ENCODE measurements at regions not wholly inside any gene's neighbourhood (a gene's known extent, or its start where the extent isn't known, plus 50 kb on each side); places are given as distances from the start of the nearest gene placed in this dataset.
"Not testable (repeated sequence)": the region's sequence is repeated elsewhere in the genome, so short reads cannot be mapped to it uniquely, and the experiment has no call there.

DNA sequence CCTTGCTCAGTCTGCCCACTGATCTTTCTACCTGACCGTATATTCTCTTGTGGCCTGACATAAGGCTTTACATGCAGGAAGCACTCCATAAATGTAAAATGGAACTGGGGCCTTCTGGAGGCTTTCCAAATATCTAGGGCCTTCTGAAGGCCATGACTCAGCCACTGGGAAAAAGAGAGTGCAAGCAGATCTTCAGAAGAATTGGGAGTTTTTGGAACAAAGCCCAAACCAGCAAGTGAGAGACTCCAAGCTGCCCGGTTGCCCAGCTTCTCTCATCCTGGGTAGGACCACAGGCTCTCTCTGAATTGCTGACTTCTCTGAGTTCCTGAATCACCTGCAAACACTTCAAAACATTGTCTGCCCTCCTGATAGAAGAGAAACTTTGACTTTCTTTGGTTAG lies 107.9 kb upstream of the BMAL1 start:
- DNase-seq (ENCODE audit: low spot score) = peak; percentile 46

DNA sequence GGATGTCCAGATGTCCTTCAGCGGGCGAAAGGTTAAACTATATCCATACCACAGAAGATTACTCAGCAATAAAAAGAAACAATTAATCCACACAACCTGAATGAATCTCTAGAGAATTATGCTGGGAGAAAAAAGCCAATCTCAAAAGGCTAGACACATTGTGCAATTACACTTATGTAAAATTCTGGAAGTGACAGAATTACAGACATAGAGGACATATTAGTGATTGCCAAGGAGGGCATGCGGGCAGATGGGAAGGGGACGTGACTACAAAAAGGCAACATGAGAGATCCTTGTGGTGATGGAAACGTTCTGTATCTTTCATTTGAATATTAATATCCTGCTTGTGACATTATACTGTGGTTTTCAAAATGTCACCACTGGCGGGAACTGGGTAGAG lies 103.5 kb upstream of the BMAL1 start:
- DNase-seq (ENCODE audit: low spot score) = no peak

DNA sequence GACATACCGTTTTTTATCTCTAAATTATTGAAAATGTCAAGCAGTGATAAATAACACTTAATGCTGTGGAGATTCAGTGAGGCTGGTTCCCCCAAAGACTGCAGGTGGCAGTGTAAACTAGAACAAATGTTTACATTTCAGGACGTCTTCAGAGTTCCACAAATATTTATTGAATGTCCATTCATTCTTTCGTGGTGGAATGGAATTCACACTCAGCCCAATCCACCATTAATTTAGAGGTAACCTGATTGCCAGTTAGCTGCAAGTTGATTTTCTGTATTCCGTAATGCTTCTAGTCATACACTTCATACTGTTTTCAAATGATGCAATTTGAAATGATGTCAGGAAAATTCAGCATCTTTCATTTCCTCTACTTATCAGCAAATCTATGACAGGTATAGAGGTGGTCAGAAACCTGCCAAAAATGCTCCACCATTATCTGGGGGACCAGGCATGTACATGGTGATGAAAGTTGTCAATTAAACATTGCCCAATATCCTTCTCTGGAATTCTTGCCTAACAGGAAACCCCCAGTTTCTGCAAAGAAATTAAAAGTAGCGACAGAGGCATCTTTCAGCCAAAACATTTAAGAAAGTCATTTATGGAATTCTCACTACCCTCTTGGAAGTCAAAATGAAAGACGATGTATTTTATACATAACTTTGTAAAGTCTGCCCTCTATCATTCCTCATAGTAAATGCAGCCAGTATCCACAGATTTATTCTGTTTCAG lies 94.3 kb upstream of the BMAL1 start:
- DNase-seq (ENCODE audit: low spot score) = peak; percentile 16

DNA sequence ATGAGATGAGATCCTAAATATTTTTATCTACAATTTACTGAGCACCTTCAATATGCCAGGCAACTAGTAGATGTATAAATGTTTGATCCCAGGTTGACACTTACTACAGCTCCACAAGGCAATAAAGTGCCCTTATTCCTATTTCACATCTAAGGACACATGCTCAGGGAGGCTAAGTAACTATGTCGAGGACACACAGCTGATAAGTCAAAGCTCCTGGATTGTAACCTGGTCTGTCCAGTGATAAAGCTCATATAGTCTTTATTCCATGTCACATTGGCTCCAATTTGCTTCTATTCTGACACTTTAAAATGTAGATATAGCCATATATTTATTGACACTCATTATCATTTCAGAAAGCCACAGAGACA lies 93.8 kb upstream of the BMAL1 start:
- DNase-seq (ENCODE audit: low spot score) = no peak

DNA sequence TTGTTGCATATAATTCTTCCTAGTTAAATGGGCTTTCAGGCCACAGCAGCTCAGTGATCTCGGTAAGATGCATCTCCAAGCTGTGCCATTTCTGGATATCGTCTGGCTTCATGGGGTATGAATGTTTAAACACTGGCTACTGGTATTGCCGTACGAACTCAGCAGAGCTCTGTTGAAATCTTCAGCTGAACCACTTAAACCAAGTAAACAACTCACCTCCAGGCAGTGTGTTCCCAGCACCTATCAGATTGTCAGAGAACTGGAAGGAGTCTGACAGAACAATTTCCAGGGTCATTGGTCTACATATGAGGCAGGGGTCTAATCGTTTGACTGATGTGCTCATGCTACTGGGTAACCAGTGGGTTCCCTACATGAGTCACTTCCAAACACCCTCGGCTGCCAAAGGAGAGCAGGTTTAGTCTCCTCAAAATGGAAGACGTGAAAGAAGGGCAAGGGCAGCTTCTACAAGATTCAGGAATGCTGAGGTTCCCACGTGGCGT lies 93.2 kb upstream of the BMAL1 start:
- no peak for DNase-seq (ENCODE audit: low spot score)

DNA sequence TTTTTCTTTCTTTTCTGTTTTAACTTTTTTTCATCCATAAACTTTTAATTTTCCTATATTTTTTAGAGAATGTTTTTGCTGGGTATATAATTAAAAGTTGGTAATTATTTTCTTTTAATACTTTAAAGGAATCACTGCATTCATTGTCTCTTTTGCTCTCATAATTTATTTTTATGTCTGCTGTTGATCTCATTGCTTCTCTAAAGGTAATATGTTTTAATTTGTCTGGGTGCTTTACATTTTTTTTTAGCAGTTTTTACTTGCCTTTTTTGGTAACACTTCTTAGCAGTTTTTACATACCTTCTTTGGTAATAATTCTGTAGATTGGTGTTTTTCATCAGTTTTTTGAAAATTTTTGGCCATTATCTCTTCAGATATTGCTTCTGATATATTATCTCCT lies 89.4 kb upstream of the BMAL1 start:
- no peak for DNase-seq (ENCODE audit: low spot score)

DNA sequence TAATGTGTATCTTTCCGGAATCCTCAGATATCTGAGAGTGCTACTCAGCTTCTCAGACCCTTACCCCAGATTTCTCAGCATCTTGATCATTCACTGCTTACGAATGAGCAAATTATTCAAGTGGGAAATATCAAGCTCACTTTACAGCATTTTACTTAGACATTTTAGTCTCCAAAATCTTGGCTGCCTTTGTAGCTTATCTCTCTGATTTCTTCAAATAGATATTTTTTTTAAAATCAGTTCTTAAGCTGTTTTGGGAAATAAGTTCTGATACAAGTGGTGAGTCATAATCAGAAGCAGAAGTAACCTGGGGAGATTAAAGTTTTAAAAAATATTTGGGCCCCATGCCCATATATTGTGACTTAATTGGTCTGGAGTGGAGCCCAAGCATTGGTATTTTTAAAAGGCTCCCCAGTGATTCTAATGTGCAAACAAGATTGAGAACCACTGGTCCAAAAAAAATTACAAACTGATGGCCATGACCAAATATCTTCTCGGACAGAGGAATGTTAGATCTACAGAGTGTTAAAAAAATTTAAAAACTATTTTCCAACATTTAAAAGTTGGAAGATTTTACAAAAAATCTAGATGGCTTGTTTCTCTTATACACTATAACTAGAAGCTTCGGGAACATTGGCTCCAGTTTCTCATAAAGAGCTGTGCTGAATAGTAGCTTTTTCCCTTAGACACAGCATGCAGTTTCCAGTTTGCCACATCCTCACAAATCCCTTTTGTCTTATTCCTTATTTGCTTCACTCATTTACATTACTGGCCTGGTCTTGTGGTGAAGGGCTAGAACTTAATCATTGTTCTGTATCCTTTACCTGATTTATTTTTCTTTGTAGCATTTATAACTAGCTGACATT lies 87.8 kb upstream of the BMAL1 start:
- DNase-seq (ENCODE audit: low spot score) = no peak

DNA sequence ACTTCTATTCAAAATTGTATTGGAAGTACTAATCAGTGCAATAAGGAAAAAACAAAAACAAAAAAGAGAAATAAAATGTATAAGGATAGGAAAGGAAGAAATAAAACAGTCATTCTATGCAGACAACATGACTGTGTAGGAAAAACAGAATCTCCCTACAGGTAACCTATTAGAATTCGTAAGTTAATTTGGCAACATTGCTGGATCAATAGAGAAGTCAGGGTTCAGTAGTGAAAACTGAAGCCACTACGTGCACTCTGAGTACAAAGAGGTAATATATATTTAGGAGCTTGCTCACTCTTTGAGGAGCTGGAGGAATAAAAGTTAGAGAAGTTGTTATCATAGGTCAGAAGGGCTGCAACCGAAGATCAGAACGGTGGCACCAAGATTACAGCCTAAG lies 84.0 kb upstream of the BMAL1 start:
- DNase-seq (ENCODE audit: low spot score) = no peak

DNA sequence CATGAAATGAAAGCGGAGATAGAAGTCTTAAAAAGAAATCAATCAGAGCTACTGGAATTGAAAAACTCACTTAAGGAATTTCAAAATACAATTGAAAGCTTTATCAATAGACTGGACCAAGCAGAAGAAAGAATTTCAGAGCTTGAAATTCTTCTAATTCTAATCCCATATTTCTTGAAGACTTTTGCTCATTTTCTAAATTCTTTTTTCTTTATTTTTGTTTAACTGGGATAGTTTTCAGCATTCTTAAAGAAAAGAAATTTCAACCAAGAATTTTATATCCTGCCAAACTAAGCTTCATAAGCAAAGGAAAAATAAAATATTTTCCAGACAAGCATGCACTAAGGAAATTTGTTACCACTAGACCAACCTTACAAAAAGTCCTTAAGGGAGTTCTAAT lies 80.2 kb upstream of the BMAL1 start:
- not testable (repeated sequence) for DNase-seq (ENCODE audit: low spot score)

DNA sequence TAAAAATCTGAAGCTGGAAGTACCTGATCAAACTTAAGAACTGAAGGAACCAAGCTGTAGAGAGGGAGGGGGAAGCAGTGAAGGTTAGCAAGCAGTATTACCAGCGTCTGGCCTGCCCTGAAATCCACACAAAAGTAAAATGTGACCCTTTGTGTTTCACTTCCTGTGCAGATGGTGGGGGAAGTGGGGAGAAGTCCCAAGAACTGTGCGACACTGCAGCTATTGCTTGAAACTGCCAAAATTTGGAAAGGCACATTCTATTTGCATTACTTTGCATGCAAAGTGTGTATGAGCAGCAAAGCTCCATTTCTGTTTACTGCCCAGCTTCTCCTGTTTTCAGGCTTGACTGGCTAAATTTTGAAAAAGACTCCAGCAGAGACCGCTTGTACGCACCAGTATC lies 72.1 kb upstream of the BMAL1 start:
- no peak for DNase-seq (ENCODE audit: low spot score)

DNA sequence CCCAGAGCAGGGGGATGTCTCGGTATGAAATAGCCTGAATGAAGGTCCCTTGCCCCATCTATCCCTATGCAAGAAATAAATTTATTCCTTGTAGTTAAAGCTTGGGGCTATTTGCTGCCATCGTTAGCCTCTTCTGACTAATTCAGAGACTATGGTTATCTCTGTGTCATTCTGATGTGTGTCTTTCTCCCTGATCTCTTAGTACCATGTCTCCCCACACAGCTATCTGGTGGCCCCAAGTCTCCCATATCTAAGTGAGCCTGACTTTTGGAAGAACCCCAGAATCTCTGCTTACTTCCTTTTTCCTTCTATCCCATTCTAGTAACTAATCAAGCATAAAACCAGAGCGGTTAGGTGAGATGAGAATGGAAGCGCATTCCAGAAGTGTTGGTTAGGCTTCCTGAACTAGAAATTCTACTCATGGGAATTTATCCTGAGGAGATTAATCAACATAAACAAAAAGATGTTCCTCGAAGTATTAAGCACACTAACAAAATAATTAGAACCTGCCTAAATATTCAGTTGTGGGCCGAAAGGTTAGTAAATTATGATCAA lies 71.4 kb upstream of the BMAL1 start:
- no peak for DNase-seq (ENCODE audit: low spot score)

DNA sequence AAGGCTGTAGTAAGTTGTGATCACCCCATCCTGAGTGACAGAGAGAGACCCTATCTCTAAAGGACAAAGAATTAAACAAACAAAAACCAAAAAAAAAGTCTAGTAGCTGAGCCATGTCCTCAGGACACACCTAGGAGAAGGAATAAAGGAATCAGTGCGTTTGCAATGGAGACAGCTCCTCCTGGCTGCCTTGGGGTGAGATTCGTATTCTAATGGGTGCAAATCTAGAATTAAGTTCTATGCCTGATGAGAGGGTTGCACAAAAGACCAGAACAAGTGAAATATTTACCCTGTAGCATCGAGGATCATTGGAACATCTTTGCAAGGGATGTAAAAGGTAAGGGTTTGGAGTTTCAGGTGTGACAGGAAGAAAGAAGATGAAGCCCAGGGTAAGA lies 70.3 kb upstream of the BMAL1 start:
- no peak for DNase-seq (ENCODE audit: low spot score)

DNA sequence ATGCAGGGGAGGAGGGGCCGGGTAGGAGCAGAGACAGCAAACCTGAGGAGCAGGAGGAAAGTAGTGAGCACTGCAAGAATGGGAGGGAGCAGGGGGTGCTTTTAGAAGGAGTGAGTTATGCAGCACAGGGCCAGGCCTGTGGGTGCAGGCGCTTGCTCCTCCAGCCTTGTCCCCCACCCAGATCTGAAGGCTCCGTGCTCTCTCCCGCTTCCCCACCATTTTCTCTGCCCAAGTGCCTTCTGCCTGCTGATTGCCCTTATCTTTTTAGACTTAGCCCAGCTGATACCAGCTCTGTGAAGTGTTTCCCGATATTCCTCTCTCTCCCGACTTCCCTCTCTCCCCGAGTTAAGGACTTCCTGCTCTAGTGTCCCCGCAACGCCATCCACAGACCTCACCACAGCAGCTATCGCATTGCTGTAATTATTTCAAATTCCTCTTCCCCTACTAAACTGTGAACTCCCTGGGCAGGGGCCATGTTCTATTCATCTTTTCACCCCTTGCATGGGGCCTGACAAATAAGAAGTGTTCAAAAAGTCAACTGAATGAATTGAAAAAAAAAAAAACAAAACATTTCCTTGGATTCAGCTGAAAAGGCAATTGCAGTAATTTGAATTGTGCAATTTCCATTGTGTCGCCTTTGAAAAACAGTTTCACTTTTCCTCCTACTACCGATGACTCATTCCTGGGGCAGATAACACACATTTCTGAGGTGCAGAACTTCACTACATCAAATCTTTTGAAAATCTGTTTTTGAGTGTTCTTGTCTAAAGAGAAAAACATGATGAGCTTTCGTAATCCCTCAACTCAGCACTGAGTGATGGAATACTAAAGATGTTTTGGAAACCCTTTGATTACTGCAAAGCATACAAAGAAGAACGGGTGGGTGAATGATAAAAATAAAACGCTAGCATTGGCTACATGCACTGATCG lies 69.7 kb upstream of the BMAL1 start:
- DNase-seq (ENCODE audit: low spot score) = peak; percentile 52

DNA sequence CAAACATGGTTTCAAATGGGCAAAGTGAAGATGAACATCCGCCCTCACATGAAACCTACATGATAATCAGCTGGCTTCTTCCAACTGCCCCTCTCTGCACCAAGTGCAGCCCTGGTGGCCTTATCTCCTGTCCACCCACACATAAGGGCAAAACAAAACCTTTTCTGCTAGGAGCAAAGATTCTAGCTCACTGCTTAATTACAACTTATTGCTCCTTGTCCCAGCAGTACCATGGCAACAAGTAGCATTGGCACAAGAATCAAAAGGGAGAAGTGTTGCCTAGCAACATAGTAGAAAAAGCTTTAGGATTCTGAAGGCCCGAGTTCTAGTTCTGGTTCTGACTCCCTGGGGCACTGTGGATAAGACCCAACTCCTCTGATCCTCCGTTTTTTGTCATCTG lies 68.7 kb upstream of the BMAL1 start:
- no peak for DNase-seq (ENCODE audit: low spot score)

DNA sequence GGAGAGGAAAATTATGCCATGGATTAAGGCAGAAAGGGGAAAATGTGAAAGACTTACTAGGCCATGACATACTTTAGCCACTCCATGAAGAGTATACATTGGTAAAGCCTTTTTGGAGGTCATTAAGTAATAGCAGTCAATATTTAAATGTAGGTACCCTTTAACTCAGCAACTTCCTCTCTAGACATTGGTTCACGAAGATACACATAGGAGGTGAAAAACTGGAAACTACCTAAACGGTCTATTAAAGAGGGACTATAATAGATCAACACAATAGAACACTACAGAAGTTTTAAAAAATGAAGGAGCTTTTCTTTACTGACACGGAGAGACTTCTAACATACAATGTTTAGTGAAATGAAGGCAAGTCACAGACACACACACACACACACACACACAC lies 68.2 kb upstream of the BMAL1 start:
- no peak for DNase-seq (ENCODE audit: low spot score)

DNA sequence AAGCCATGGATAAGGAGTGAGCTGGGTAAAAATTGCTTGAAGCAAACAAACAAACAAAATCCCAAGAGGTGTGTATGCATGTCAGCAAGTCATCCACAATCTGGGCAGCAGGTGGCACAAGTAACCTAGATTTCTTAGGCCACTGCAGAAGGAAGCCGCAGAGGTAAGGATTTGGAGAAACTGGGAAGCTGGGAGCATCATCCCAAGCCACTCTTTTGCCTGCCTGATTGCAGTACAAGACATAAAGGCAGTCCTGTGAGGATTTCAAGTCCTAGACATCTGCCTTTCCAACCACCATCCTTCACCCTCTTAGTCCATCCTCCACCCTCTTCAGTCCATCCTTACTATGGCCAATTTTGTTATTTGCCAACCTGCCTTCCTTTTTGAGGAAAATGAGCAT lies 67.2 kb upstream of the BMAL1 start:
- peak; percentile 49 for DNase-seq (ENCODE audit: low spot score)

DNA sequence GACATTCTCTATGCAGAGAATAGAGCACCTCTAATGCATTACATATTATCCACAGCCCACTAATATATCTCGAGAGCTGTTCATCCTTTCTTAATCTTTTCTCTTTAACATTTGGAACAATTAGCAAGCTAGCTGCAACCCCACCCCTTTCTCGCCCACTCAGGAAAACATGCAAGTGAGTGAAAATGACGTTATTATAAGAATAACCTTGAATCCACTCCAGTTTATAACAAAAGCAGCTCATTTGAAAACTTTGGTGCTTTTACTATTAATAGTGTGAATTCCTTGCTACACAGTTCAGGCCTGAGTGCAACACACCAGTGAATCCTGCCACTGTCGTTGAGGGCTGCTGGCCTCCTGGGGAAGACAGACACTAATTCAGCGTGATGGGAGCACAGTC lies 63.3 kb upstream of the BMAL1 start:
- DNase-seq (ENCODE audit: low spot score) = no peak

DNA sequence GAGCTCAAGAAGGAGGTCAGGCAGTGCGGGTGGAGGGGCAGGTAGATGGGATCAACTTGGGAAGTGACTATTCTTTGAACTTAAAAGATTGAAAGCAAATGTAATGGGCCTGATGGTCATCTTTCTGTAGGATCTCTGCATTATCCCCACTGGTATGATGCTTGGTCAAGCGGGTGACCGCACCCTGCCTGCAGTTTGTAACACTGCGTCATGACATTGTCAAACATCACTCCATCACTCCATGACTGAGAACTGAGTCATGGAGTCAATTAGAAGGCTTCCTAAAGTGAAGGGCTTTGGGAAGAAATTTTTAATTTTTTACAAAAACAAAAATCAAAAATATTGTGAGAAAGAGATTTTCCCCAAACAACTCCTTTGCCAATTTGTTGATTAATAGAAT lies 62.4 kb upstream of the BMAL1 start:
- DNase-seq (ENCODE audit: low spot score) = peak; percentile 60

DNA sequence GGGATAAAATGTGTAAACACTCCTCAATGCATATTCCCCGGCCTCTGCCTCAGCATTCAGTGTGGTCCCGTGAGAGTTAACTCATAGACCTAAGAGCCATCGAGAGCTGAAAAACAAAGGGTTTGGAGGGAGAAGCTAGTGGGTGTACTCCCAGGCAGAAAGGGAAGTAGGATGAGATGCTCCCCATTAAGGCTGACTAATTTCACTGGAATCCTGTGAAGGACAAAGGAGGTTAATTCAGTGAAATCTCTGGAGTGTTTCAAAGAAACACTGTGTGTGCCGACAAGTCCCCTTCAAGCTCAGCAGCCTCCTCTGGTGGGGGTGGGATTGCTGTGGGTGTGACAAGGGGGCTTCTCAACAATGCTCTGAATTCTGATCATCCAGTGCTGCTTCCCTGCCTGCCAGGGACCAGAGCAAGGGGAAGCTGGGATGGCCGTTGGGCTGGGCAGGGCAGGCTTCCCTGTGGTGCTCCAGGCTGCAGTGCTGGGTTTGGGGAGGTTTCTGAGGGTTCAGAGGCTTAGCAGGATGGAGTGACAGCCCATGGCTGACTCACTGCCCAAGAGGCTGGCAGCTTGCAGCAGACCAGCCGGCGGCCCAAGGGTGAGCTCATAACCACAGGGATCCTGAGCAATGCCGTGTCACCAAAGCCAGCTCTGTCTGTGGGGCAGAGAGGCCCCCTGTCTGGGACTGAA lies 61.4 kb upstream of the BMAL1 start:
- DNase-seq (ENCODE audit: low spot score) = peak; percentile 90

DNA sequence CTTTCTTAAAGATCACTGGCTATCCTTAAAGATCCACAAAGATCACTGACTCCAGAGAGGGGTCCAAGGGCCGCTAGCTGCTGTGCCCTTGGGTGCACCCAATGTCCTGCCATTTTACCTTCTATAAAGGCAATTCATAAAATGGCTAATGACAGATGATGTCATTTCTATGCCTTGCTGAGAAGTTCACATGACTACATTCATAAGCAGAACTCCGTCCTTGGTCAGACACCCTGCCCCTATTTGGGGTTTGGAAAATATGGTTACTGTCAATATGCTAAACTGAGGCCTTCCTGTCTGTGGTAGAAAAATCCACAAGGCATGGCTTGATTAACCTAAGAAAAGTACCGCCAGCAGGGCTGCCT lies 60.9 kb upstream of the BMAL1 start:
- no peak for DNase-seq (ENCODE audit: low spot score)

DNA sequence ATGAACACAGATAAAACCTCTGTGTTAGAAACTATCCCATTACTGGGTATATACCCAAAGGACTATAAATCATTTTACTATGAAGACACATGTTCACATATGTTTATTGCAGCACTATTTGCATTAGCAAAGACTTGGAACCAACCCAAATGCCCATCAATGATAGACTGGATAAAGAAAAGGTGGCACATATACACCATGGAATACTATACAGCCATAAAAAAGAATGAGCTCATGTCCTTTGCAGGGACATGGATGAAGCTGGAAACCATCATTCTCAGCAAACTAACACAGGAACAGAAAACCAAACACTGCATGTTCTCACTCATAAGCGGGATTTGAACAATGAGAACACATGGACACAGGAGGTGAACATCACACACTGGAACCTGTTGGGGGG lies 58.9 kb upstream of the BMAL1 start:
- not testable (repeated sequence) for DNase-seq (ENCODE audit: low spot score)

DNA sequence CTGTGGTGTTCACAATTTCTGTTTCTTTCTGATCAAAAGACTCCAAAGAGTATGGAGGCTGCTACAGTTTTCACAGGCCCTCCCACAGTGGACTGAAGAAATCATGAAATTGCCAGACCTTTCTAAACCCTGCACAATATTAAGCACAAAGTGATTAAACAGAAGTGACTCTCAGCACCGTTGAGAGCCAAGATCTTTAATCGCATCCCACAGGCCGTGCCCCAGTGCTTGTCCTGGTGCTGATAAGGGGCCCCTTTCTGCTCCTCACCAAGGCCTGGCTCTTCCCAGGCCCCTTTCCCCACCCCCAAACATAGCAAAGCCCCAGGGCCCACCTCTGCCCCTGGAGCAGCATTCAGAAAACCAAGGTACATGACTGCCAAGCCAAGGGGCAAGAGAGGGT lies 57.4 kb upstream of the BMAL1 start:
- DNase-seq (ENCODE audit: low spot score) = no peak

Measured in AG08396 (cell line).